HG02870 (cell line): ENCODE measurements at regions not wholly inside any gene's neighbourhood (a gene's known extent, or its start where the extent isn't known, plus 50 kb on each side); places are given as distances from the start of the nearest gene placed in this dataset.

Experiments used
- ATAC-seq: cut with Tn5 transposase; IDR thresholded peaks from one replicate; pipeline ENCODE4 v1.9.1; 2021; ENCODE audit warnings: mild to moderate bottlenecking, moderate library complexity; ENCODE audit not compliant: unreplicated experiment

GRCh38 chr1:164466429-164466828 is 92.6 kb upstream of the PBX1 start:
- no peak for ATAC-seq

- no peak for ATAC-seq
These were observed 88.0 kb upstream of the PBX1 start for GRCh38 chr1:164470996-164471395.

- no peak for ATAC-seq
These were observed 86.1 kb upstream of the PBX1 start for GRCh38 chr1:164472841-164473240.

- ATAC-seq: no peak
These were observed 85.4 kb upstream of the PBX1 start for GRCh38 chr1:164473544-164473943.

GRCh38 chr1:164475834-164476233 is 83.2 kb upstream of the PBX1 start:
- no peak for ATAC-seq

DNA sequence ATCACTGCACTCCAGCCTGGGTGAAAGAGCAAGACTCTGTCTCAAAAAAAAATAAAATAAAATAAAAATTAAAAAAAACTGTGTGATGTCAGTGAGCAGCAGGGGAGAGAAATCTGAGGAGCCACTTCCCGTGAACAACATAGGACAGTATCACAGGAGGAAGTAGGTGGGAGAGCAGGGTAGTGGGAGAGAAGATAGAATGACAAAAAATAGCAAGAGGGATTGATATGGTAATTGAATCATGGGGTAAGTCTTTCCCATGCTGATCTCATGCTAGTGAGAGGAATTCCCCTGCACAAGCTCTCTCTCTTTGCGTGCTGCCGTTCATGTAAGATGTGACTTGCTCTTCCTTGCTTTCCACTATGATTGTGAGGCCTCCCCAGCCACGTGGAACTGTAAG is 81.6 kb upstream of the PBX1 start:
- no peak for ATAC-seq

DNA sequence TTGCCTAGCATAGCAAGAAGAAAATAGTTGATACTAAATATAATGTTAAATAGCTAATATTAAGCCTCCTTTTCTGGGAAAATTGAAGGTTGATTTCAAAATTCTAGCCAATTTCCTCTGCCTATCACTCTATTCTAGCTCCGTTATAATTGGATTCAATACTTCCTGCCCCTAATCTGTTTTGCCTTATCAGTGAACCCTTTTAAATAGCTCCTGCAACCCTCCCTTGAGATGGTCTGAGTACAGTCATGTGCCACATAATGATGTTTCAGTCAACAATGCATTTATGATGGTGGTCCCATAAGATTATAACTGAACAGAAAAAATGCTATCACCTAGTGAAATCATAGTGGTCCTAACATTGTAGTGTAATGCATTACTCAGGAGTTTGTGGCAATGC is 79.7 kb upstream of the PBX1 start:
- ATAC-seq: no peak

DNA sequence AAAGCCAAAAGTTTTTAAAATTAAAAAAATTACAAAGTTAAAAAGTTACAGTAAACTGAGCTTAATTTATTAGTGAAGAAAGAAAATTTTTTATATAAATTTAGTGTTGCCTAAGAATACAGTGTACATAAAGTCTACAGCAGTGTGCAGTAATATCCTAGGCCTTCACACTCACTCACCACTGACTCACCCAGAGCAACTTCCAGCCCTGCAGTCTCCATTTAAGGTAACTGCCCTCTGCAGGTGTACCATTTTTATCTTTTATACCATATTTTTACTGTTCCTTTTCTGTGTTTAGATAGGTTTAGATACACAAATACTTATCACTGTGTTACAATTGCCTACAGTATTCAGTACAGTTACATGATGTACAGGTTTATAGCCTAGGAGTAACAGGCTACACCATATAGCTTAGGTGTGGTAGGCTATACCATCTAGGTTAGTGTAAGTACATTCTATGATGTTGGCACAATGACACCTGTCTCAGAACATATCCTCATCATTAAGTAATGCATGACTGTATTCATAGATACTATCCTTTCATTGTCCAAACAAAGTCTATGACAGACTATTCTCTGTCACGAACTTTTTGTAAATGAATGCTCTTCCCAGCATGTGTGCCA is 78.6 kb upstream of the PBX1 start:
- no peak for ATAC-seq

GRCh38 chr1:164495905-164496304 is 63.1 kb upstream of the PBX1 start:
- ATAC-seq: no peak

DNA sequence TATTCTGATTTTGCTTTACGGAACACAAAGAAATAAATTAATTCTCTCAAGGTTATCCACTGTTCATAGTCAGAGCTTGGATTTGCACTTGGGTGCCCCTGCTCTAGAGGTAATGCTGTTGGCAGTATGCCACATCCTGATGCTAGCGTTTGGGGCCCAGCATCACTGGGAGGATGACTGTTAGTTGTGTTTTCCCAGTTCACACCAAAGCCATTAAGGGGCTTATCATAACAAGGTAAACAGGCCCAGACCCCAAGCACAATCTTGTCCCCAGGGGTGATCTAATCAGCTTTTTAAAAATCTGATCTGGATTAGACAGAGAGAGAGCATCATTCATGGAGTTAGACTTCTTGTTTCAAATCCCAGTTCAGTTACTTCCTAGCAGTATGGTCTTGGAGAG is 60.2 kb upstream of the PBX1 start:
- ATAC-seq: no peak

DNA sequence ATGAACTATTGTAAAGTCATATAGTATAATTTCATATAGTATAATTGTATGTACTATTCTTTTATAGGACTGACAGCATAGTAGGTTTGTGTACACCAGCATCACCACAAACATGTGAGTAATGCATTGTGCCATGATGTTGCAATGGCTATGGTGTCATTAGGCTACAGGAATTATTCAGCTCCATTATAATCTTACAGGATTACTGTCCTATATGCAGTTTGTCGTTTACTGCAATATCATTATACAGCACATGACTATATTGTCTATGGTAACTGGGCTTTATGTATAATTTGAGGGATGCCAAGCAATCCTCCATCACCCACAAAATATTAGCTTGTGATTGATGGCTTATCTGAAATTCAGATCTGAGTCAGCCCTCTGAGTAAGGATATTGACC is 54.2 kb upstream of the PBX1 start:
- ATAC-seq: no peak
